ENCODE measurements at regions not wholly inside any gene's neighbourhood (a gene's known extent, or its start where the extent isn't known, plus 50 kb on each side); places are given as distances from the start of the nearest gene placed in this dataset.

- TF ChIP-seq, protein P1, sequence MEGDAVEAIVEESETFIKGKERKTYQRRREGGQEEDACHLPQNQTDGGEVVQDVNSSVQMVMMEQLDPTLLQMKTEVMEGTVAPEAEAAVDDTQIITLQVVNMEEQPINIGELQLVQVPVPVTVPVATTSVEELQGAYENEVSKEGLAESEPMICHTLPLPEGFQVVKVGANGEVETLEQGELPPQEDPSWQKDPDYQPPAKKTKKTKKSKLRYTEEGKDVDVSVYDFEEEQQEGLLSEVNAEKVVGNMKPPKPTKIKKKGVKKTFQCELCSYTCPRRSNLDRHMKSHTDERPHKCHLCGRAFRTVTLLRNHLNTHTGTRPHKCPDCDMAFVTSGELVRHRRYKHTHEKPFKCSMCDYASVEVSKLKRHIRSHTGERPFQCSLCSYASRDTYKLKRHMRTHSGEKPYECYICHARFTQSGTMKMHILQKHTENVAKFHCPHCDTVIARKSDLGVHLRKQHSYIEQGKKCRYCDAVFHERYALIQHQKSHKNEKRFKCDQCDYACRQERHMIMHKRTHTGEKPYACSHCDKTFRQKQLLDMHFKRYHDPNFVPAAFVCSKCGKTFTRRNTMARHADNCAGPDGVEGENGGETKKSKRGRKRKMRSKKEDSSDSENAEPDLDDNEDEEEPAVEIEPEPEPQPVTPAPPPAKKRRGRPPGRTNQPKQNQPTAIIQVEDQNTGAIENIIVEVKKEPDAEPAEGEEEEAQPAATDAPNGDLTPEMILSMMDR (conservative IDR thresholded peaks at IDR 0.05; ENCODE audit: low read length), result no peak
- no peak for TF ChIP-seq EZH2phosphoT487 (IDR thresholded peaks at IDR 0.05; ENCODE audit: borderline replicate concordance, low read depth, low read length)
Observed at GRCh38 chr5:12636209-12636608, 732.0 kb upstream of the CTNND2 start.
